Natural killer cell (primary cell): ENCODE measurements at regions not wholly inside any gene's neighbourhood (a gene's known extent, or its start where the extent isn't known, plus 50 kb on each side); places are given as distances from the start of the nearest gene placed in this dataset.

Source experiments
- ATAC-seq, 3 donors: fragments of 150-1000 bp in 2 of 3; fragments of 200-7000 bp in 1 of 3; cut with Tn5 transposase; 1 replicate in 1 of 3; 2 replicates in 2 of 3; pipeline ENCODE4 v1.10.0; 2021; ENCODE audit warnings: mild to moderate bottlenecking in 2 of 3, moderate library complexity in 2 of 3
- DNase-seq, 2 donors: peaks; one replicate each; pipeline versions ENCODE4 v3.0.0 to v3.0.0-alpha.2; 2013 to 2021; ENCODE audit warnings: mixed read lengths in 1 of 2
- H3K27ac ChIP-seq: one replicate; pipeline ENCODE4 v1.5.1; 2013; ENCODE audit warnings: mild to moderate bottlenecking, low read length
- H3K27me3 ChIP-seq: one replicate; pipeline ENCODE4 v1.6.1; 2013; ENCODE audit warnings: low read length; ENCODE audit not compliant: control insufficient read depth, insufficient read depth
- H3K36me3 ChIP-seq: one replicate; pipeline ENCODE4 v1.6.1; 2013; ENCODE audit warnings: low read length; ENCODE audit not compliant: control insufficient read depth, insufficient read depth
- H3K4me1 ChIP-seq: one replicate; pipeline ENCODE4 v1.6.1; 2013; ENCODE audit warnings: low read length; ENCODE audit not compliant: control insufficient read depth, insufficient read depth
- H3K4me3 ChIP-seq: one replicate; pipeline ENCODE4 v1.5.1; 2013; ENCODE audit warnings: low read length
- H3K9me3 ChIP-seq: one replicate; pipeline ENCODE4 v1.6.1; 2013; ENCODE audit warnings: low read length; ENCODE audit not compliant: control insufficient read depth, insufficient read depth
- H3K27ac Mint-ChIP-seq, 2 donors: one replicate each; pipeline ENCODE4 v1.8.0; 2022; ENCODE audit warnings: mild to moderate bottlenecking in 2 of 2, mixed read lengths in 2 of 2, moderate library complexity in 1 of 2
- H3K27me3 Mint-ChIP-seq, 2 donors: one replicate each; pipeline ENCODE4 v1.8.0; 2022; ENCODE audit warnings: low read depth in 2 of 2, mixed read lengths in 2 of 2
- H3K36me3 Mint-ChIP-seq: one replicate; pipeline ENCODE4 v1.8.0; 2022; ENCODE audit warnings: mixed read lengths
- H3K4me1 Mint-ChIP-seq, 2 donors: one replicate each; pipeline ENCODE4 v1.8.0; 2022; ENCODE audit warnings: mixed read lengths in 2 of 2
- H3K4me3 Mint-ChIP-seq: one replicate; pipeline ENCODE4 v1.8.0; 2022; ENCODE audit warnings: mild to moderate bottlenecking, moderate library complexity, mixed read lengths
- H3K9me3 Mint-ChIP-seq, 2 donors: one replicate each; pipeline ENCODE4 v1.8.0; 2022; ENCODE audit warnings: mixed read lengths in 2 of 2
- CTCF ChIP-seq: fragments of 200-600 bp; IDR thresholded peaks from one replicate; pipeline ENCODE4 v1.8.0; 2022; ENCODE audit warnings: antibody characterized with exemption
- WGBS: methylation state at CpG from one replicate; pipeline ENCODE4 v1.1.7; 2013; ENCODE audit warnings: missing lambda C conversion rate; ENCODE audit not compliant: insufficient coverage; 5-methylcytosine and 5-hydroxymethylcytosine counted together
- intact Hi-C: fragments of 100-400 bp; cut with micrococcal nuclease; formaldehyde crosslinking; loops from one replicate; pipeline ENCODE4 v1.14.2; 2022

GRCh38 chr1:98034505-98034904 lies 113.7 kb upstream of the DPYD start:
- Mint-ChIP-seq H3K9me3 (no peaks in the 10 kb centered on the region), H3K27me3 (peaks cover 6 to 13% of the 10 kb centered on the region in 2 donors), H3K27ac (no peak overlapping the region), H3K4me1 (no peaks in the 10 kb centered on the region), H3K36me3 (no peaks in the 10 kb centered on the region), H3K4me3 (no peak overlapping the region)
- Histone ChIP-seq H3K36me3 (no peaks in the 10 kb centered on the region), H3K27me3 (no peaks in the 10 kb centered on the region), H3K9me3 (no peaks in the 10 kb centered on the region), H3K4me1 (no peaks in the 10 kb centered on the region), H3K4me3 (no peak overlapping the region), H3K27ac (no peak overlapping the region)
- no peak for TF ChIP-seq CTCF
- intact Hi-C loops = no loop called here
- WGBS = 89% methylated on average over 2 of the region's 3 CpGs
- no peak for ATAC-seq
- DNase-seq = no peak

- Mint-ChIP-seq H3K36me3 (no peaks in the 10 kb centered on the region), H3K4me3 (no peak overlapping the region), H3K4me1 (no peaks in the 10 kb centered on the region), H3K27me3 (peaks cover 3 to 13% of the 10 kb centered on the region in 2 donors), H3K9me3 (no peaks in the 10 kb centered on the region), H3K27ac (no peak overlapping the region)
- Histone ChIP-seq H3K4me1 (no peaks in the 10 kb centered on the region), H3K9me3 (no peaks in the 10 kb centered on the region), H3K27ac (no peak overlapping the region), H3K27me3 (no peaks in the 10 kb centered on the region), H3K4me3 (no peak overlapping the region), H3K36me3 (no peaks in the 10 kb centered on the region)
- intact Hi-C loops = no loop called here
- DNase-seq = no peak
- 78% methylated on average over 1 of the region's 1 CpG for WGBS
- ATAC-seq = no peak
- no peak for TF ChIP-seq CTCF
Measured at GRCh38 chr1:98032958-98033357, 112.1 kb upstream of the DPYD start.

GRCh38 chr1:98030976-98031375 lies 110.1 kb upstream of the DPYD start:
- intact Hi-C loops = no loop called here
- no peaks in the 10 kb centered on the region for H3K36me3 ChIP-seq
- no peaks in the 10 kb centered on the region for H3K36me3 Mint-ChIP-seq
- H3K4me3 ChIP-seq = no peak overlapping the region
- WGBS = 88% methylated on average over 1 of the region's 3 CpGs
- no peaks in the 10 kb centered on the region for H3K9me3 ChIP-seq
- no peak for TF ChIP-seq CTCF
- no peaks in the 10 kb centered on the region for H3K4me1 ChIP-seq
- H3K27ac Mint-ChIP-seq = no peak overlapping the region
- no peaks in the 10 kb centered on the region for H3K9me3 Mint-ChIP-seq
- ATAC-seq (no peak), DNase-seq (no peak)
- no peaks in the 10 kb centered on the region for H3K4me1 Mint-ChIP-seq
- no peak overlapping the region for H3K4me3 Mint-ChIP-seq
- H3K27ac ChIP-seq = no peak overlapping the region
- no peaks in the 10 kb centered on the region for H3K27me3 ChIP-seq
- peaks cover 3 to 13% of the 10 kb centered on the region in 2 donors for H3K27me3 Mint-ChIP-seq

- no peaks in the 10 kb centered on the region for H3K4me1 Mint-ChIP-seq
- H3K4me1 ChIP-seq = no peaks in the 10 kb centered on the region
- H3K9me3 Mint-ChIP-seq = no peaks in the 10 kb centered on the region
- intact Hi-C loops = no loop called here
- no peak overlapping the region for H3K27ac Mint-ChIP-seq
- no peaks in the 10 kb centered on the region for H3K27me3 ChIP-seq
- peaks cover 3 to 13% of the 10 kb centered on the region in 2 donors for H3K27me3 Mint-ChIP-seq
- no peak for ATAC-seq
- H3K36me3 ChIP-seq = no peaks in the 10 kb centered on the region
- H3K36me3 Mint-ChIP-seq = no peaks in the 10 kb centered on the region
- no peak for DNase-seq
- H3K4me3 Mint-ChIP-seq = no peak overlapping the region
- H3K9me3 ChIP-seq = no peaks in the 10 kb centered on the region
- no peak overlapping the region for H3K4me3 ChIP-seq
- H3K27ac ChIP-seq = no peak overlapping the region
- no peak for TF ChIP-seq CTCF
Measured at GRCh38 chr1:98030483-98030882, 109.6 kb upstream of the DPYD start.
